ENCODE measurements at regions not wholly inside any gene's neighbourhood (a gene's known extent, or its start where the extent isn't known, plus 50 kb on each side); places are given as distances from the start of the nearest gene placed in this dataset.
"Not testable (repeated sequence)": the region's sequence is repeated elsewhere in the genome, so short reads cannot be mapped to it uniquely, and the experiment has no call there.

- Histone ChIP-seq H3K4me1 (no peaks in the 10 kb centered on the region), H3K27me3 (replicated peaks; ENCODE audit: control insufficient read depth, insufficient read depth, low read length) (no peaks in the 10 kb centered on the region; the same call in 1 of the 2 replicates), H3K9me3 (no peaks in the 10 kb centered on the region), H3K36me3 (ENCODE audit: control insufficient read depth, insufficient read depth, low read length) (no peaks in the 10 kb centered on the region), H3K4me3 (ENCODE audit: low read depth, low read length) (no peak overlapping the region)
- H3K9me3 Mint-ChIP-seq (ENCODE audit: unreplicated experiment): no peaks in the 10 kb centered on the region
- CTCF ChIA-PET: no interaction called here
- H3K4me1 Mint-ChIP-seq (ENCODE audit: low read depth, unreplicated experiment): no peaks in the 10 kb centered on the region
- H3K27ac Mint-ChIP-seq (ENCODE audit: unreplicated experiment): no peak overlapping the region
- peaks cover 3% of the 10 kb centered on the region for H3K27me3 Mint-ChIP-seq (ENCODE audit: insufficient read depth, unreplicated experiment)
- H3K4me3 Mint-ChIP-seq (ENCODE audit: unreplicated experiment): no peak overlapping the region
- no peak for TF ChIP-seq CTCF (IDR thresholded peaks at IDR 0.05; ENCODE audit: insufficient read depth in 1 of 2, low read depth in 1 of 2, low read length in 1 of 2, severe bottlenecking in 1 of 2, unreplicated experiment in 1 of 2)
- no peaks in the 10 kb centered on the region for H3K36me3 Mint-ChIP-seq (ENCODE audit: insufficient read depth, unreplicated experiment)
- DNase-seq: no peak
- intact Hi-C loops (cut with micrococcal nuclease; ENCODE audit: unreplicated experiment): no loop called here
- BruUV-seq (replicated peaks): no TSS peak
- POLR2A ChIA-PET: no interaction called here
Observed at GRCh38 chr4:170167678-170168077, 77.9 kb upstream of the AADAT start.

- H3K4me1 ChIP-seq; BruUV-seq (replicated peaks); DNase-seq; H3K4me3 Mint-ChIP-seq (ENCODE audit: unreplicated experiment); H3K9me3 Mint-ChIP-seq (ENCODE audit: unreplicated experiment); H3K27me3 Mint-ChIP-seq (ENCODE audit: insufficient read depth, unreplicated experiment); H3K27ac Mint-ChIP-seq (ENCODE audit: unreplicated experiment); H3K36me3 Mint-ChIP-seq (ENCODE audit: insufficient read depth, unreplicated experiment); POLR2A ChIA-PET; H3K9me3 ChIP-seq; H3K27me3 ChIP-seq (replicated peaks; ENCODE audit: control insufficient read depth, insufficient read depth, low read length); H3K36me3 ChIP-seq (ENCODE audit: control insufficient read depth, insufficient read depth, low read length); intact Hi-C loops (cut with micrococcal nuclease; ENCODE audit: unreplicated experiment); H3K4me1 Mint-ChIP-seq (ENCODE audit: low read depth, unreplicated experiment); CTCF ChIA-PET; H3K4me3 ChIP-seq (ENCODE audit: low read depth, low read length): not testable (repeated sequence)
Observed at GRCh38 chr4:170166193-170166592, 76.4 kb upstream of the AADAT start.

- H3K27me3 Mint-ChIP-seq (ENCODE audit: insufficient read depth, unreplicated experiment): no peaks in the 10 kb centered on the region
- no peak overlapping the region for H3K27ac Mint-ChIP-seq (ENCODE audit: unreplicated experiment)
Observed at GRCh38 chr4:170162416-170162815, 72.7 kb upstream of the AADAT start.

More at GRCh38 chr4:170162416-170162815, 72.7 kb upstream of the AADAT start:
- no TSS peak for BruUV-seq (replicated peaks)
- Mint-ChIP-seq H3K4me3 (ENCODE audit: unreplicated experiment) (no peak overlapping the region), H3K9me3 (ENCODE audit: unreplicated experiment) (no peaks in the 10 kb centered on the region), H3K36me3 (ENCODE audit: insufficient read depth, unreplicated experiment) (no peaks in the 10 kb centered on the region), H3K4me1 (ENCODE audit: low read depth, unreplicated experiment) (no peaks in the 10 kb centered on the region)
- no peak for TF ChIP-seq CTCF (IDR thresholded peaks at IDR 0.05; ENCODE audit: insufficient read depth in 1 of 2, low read depth in 1 of 2, low read length in 1 of 2, severe bottlenecking in 1 of 2, unreplicated experiment in 1 of 2)
- intact Hi-C loops (cut with micrococcal nuclease; ENCODE audit: unreplicated experiment): no loop called here
- Histone ChIP-seq H3K27me3 (replicated peaks; ENCODE audit: control insufficient read depth, insufficient read depth, low read length) (no peaks in the 10 kb centered on the region), H3K4me1 (no peaks in the 10 kb centered on the region), H3K36me3 (ENCODE audit: control insufficient read depth, insufficient read depth, low read length) (no peaks in the 10 kb centered on the region), H3K9me3 (no peaks in the 10 kb centered on the region), H3K4me3 (ENCODE audit: low read depth, low read length) (no peak overlapping the region)
- POLR2A ChIA-PET: no interaction called here
- no peak for DNase-seq
- CTCF ChIA-PET: no interaction called here
